Activated naive CD8-positive, alpha-beta T cell treated with anti-CD3 and anti-CD28 coated beads for 36 hours (primary cell): ENCODE measurements at regions not wholly inside any gene's neighbourhood (a gene's known extent, or its start where the extent isn't known, plus 50 kb on each side); places are given as distances from the start of the nearest gene placed in this dataset.
A peak's percentile ranks its signal among the peaks of the same experiment; 100 is the strongest.

Experiments
- DNase-seq: peaks from one replicate; pipeline ENCODE4 v3.0.0; 2021
- H3K27ac Mint-ChIP-seq: one replicate; pipeline ENCODE4 v1.8.0; 2022; ENCODE audit warnings: mild to moderate bottlenecking, moderate library complexity, mixed read lengths
- H3K27me3 Mint-ChIP-seq: one replicate; pipeline ENCODE4 v1.8.0; 2022; ENCODE audit warnings: mild to moderate bottlenecking, mixed read lengths
- H3K36me3 Mint-ChIP-seq: one replicate; pipeline ENCODE4 v1.8.0; 2021; ENCODE audit warnings: mild to moderate bottlenecking, mixed read lengths
- H3K4me1 Mint-ChIP-seq: one replicate; pipeline ENCODE4 v1.8.0; 2021; ENCODE audit warnings: mixed read lengths
- H3K4me3 Mint-ChIP-seq: one replicate; pipeline ENCODE4 v1.8.0; 2022; ENCODE audit warnings: mild to moderate bottlenecking, moderate library complexity, mixed read lengths
- H3K9me3 Mint-ChIP-seq: one replicate; pipeline ENCODE4 v1.8.0; 2022; ENCODE audit warnings: mixed read lengths

- no peaks in the 10 kb centered on the region for H3K4me1 Mint-ChIP-seq
- no peak overlapping the region for H3K4me3 Mint-ChIP-seq
- H3K27ac Mint-ChIP-seq = no peak overlapping the region
- no peaks in the 10 kb centered on the region for H3K36me3 Mint-ChIP-seq
- no peaks in the 10 kb centered on the region for H3K27me3 Mint-ChIP-seq
- no peaks in the 10 kb centered on the region for H3K9me3 Mint-ChIP-seq
- DNase-seq = no peak
These were observed 252.9 kb downstream of the SNX13 start for GRCh38 chr7:17687361-17687760.

- H3K27ac Mint-ChIP-seq = no peak overlapping the region
These were observed 250.9 kb downstream of the SNX13 start for GRCh38 chr7:17689361-17689902.

GRCh38 chr7:17690030-17690429 lies 250.3 kb downstream of the SNX13 start:
- DNase-seq = no peak
- Mint-ChIP-seq H3K27me3 (no peaks in the 10 kb centered on the region), H3K9me3 (no peaks in the 10 kb centered on the region), H3K4me1 (no peaks in the 10 kb centered on the region), H3K4me3 (no peak overlapping the region), H3K36me3 (no peaks in the 10 kb centered on the region), H3K27ac (no peak overlapping the region)

More at GRCh38 chr7:17689361-17689902, 250.9 kb downstream of the SNX13 start:
- no peak for DNase-seq
- Mint-ChIP-seq H3K4me3 (no peak overlapping the region), H3K27me3 (no peaks in the 10 kb centered on the region), H3K36me3 (no peaks in the 10 kb centered on the region), H3K9me3 (no peaks in the 10 kb centered on the region), H3K4me1 (no peaks in the 10 kb centered on the region)

- peaks cover 3% of the 10 kb centered on the region for H3K4me1 Mint-ChIP-seq
- H3K36me3 Mint-ChIP-seq = peaks cover 9% of the 10 kb centered on the region
- peaks cover 19% of the 10 kb centered on the region for H3K9me3 Mint-ChIP-seq
- no peak overlapping the region for H3K4me3 Mint-ChIP-seq
- no peak overlapping the region for H3K27ac Mint-ChIP-seq
- no peak for DNase-seq
- peaks cover 6% of the 10 kb centered on the region for H3K27me3 Mint-ChIP-seq
These were observed 243.9 kb downstream of the SNX13 start for GRCh38 chr7:17696422-17696821.

- Mint-ChIP-seq H3K27ac (no peak overlapping the region), H3K27me3 (peaks cover 10% of the 10 kb centered on the region), H3K4me1 (peaks cover 3% of the 10 kb centered on the region), H3K36me3 (peaks cover 9% of the 10 kb centered on the region), H3K9me3 (peaks cover 19% of the 10 kb centered on the region), H3K4me3 (no peak overlapping the region)
- no peak for DNase-seq
These were observed 243.0 kb downstream of the SNX13 start for GRCh38 chr7:17697128-17697881.

- peaks cover 10% of the 10 kb centered on the region for H3K27me3 Mint-ChIP-seq
- no peak for DNase-seq
- H3K4me1 Mint-ChIP-seq = peaks cover 3% of the 10 kb centered on the region
- peaks cover 9% of the 10 kb centered on the region for H3K36me3 Mint-ChIP-seq
- no peak overlapping the region for H3K4me3 Mint-ChIP-seq
- H3K9me3 Mint-ChIP-seq = peaks cover 19% of the 10 kb centered on the region
- H3K27ac Mint-ChIP-seq = no peak overlapping the region
These were observed 240.6 kb downstream of the SNX13 start for GRCh38 chr7:17699696-17700095.

GRCh38 chr7:17700138-17700537 lies 240.2 kb downstream of the SNX13 start:
- Mint-ChIP-seq H3K27me3 (peaks cover 10% of the 10 kb centered on the region), H3K27ac (no peak overlapping the region), H3K9me3 (peaks cover 19% of the 10 kb centered on the region), H3K4me3 (no peak overlapping the region), H3K4me1 (peaks cover 3% of the 10 kb centered on the region), H3K36me3 (peaks cover 9% of the 10 kb centered on the region)
- no peak for DNase-seq

- no peak for DNase-seq
- peaks cover under 1% of the 10 kb centered on the region for H3K9me3 Mint-ChIP-seq
- H3K36me3 Mint-ChIP-seq = no peaks in the 10 kb centered on the region
- H3K4me1 Mint-ChIP-seq = no peaks in the 10 kb centered on the region
- H3K4me3 Mint-ChIP-seq = no peak overlapping the region
- H3K27ac Mint-ChIP-seq = no peak overlapping the region
- H3K27me3 Mint-ChIP-seq = peaks cover 3% of the 10 kb centered on the region
These were observed 234.0 kb downstream of the SNX13 start for GRCh38 chr7:17706275-17706674.

- Mint-ChIP-seq H3K36me3 (no peaks in the 10 kb centered on the region), H3K4me1 (no peaks in the 10 kb centered on the region), H3K4me3 (no peak overlapping the region), H3K27ac (no peak overlapping the region), H3K27me3 (peaks cover 3% of the 10 kb centered on the region), H3K9me3 (no peaks in the 10 kb centered on the region)
- peak; percentile 6 for DNase-seq
These were observed 233.6 kb downstream of the SNX13 start for GRCh38 chr7:17706734-17707133.

GRCh38 chr7:17709127-17709526 lies 231.2 kb downstream of the SNX13 start:
- no peaks in the 10 kb centered on the region for H3K36me3 Mint-ChIP-seq
- H3K9me3 Mint-ChIP-seq = no peaks in the 10 kb centered on the region
- H3K27ac Mint-ChIP-seq = no peak overlapping the region

GRCh38 chr7:17709599-17709998 lies 230.7 kb downstream of the SNX13 start:
- Mint-ChIP-seq H3K4me3 (no peak overlapping the region), H3K36me3 (no peaks in the 10 kb centered on the region), H3K27ac (no peak overlapping the region), H3K27me3 (no peaks in the 10 kb centered on the region), H3K4me1 (no peaks in the 10 kb centered on the region), H3K9me3 (no peaks in the 10 kb centered on the region)
- no peak for DNase-seq

More at GRCh38 chr7:17709127-17709526, 231.2 kb downstream of the SNX13 start:
- Mint-ChIP-seq H3K27me3 (no peaks in the 10 kb centered on the region), H3K4me1 (no peaks in the 10 kb centered on the region), H3K4me3 (no peak overlapping the region)
- DNase-seq = no peak

GRCh38 chr7:17710312-17710711 lies 230.0 kb downstream of the SNX13 start:
- H3K4me1 Mint-ChIP-seq = no peaks in the 10 kb centered on the region
- H3K27me3 Mint-ChIP-seq = no peaks in the 10 kb centered on the region
- no peaks in the 10 kb centered on the region for H3K9me3 Mint-ChIP-seq
- H3K4me3 Mint-ChIP-seq = no peak overlapping the region
- H3K27ac Mint-ChIP-seq = no peak overlapping the region
- no peaks in the 10 kb centered on the region for H3K36me3 Mint-ChIP-seq
- no peak for DNase-seq

- DNase-seq = no peak
- Mint-ChIP-seq H3K9me3 (no peaks in the 10 kb centered on the region), H3K36me3 (no peaks in the 10 kb centered on the region), H3K4me3 (no peak overlapping the region), H3K27ac (no peak overlapping the region), H3K4me1 (no peaks in the 10 kb centered on the region), H3K27me3 (no peaks in the 10 kb centered on the region)
These were observed 226.7 kb downstream of the SNX13 start for GRCh38 chr7:17713584-17713983.

- DNase-seq = no peak
- Mint-ChIP-seq H3K27ac (no peak overlapping the region), H3K4me1 (no peaks in the 10 kb centered on the region), H3K4me3 (no peak overlapping the region), H3K27me3 (no peaks in the 10 kb centered on the region), H3K9me3 (no peaks in the 10 kb centered on the region), H3K36me3 (no peaks in the 10 kb centered on the region)
These were observed 223.5 kb downstream of the SNX13 start for GRCh38 chr7:17716816-17717215.

GRCh38 chr7:17719998-17720397 lies 220.3 kb downstream of the SNX13 start:
- Mint-ChIP-seq H3K27me3 (no peaks in the 10 kb centered on the region), H3K4me3 (no peak overlapping the region), H3K36me3 (no peaks in the 10 kb centered on the region), H3K9me3 (no peaks in the 10 kb centered on the region), H3K27ac (peak overlapping the region; percentile 52), H3K4me1 (no peaks in the 10 kb centered on the region)
- DNase-seq = no peak

GRCh38 chr7:17721736-17722285 lies 218.5 kb downstream of the SNX13 start:
- no peak overlapping the region for H3K27ac Mint-ChIP-seq
- H3K36me3 Mint-ChIP-seq = no peaks in the 10 kb centered on the region
- no peaks in the 10 kb centered on the region for H3K4me1 Mint-ChIP-seq
- no peak for DNase-seq
- no peak overlapping the region for H3K4me3 Mint-ChIP-seq
- no peaks in the 10 kb centered on the region for H3K27me3 Mint-ChIP-seq
- no peaks in the 10 kb centered on the region for H3K9me3 Mint-ChIP-seq
